ENCODE measurements at regions not wholly inside any gene's neighbourhood (a gene's known extent, or its start where the extent isn't known, plus 50 kb on each side); places are given as distances from the start of the nearest gene placed in this dataset.

DNA sequence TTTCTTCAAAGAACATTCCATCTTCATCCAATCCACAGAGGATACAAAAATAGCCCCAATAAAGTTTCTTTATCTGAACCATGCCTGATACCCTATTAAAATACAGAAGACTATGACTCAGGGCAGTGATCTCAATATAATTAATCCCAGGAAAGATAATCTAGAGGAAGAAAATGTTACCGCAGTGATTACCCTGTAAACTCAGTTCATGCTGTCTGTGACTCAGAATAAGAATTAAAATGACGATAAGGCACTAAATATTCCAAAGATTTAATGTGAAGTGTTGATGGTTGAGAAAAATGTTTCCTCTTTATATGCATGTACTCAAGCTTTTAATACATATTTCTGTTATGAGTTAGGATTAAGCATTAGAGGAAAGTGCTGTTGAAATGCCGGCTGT lies 88.6 kb upstream of the LYPLAL1 start:
- TF ChIP-seq RBBP5 (IDR thresholded peaks at IDR 0.05; ENCODE audit: borderline replicate concordance, insufficient read depth, low read length, poor library complexity, severe bottlenecking) (no peak), EZH2 (IDR thresholded peaks at IDR 0.05; ENCODE audit: borderline replicate concordance, low read depth, low read length) (no peak)
